Prostate gland (tissue), 2 donors: ENCODE measurements at regions not wholly inside any gene's neighbourhood (a gene's known extent, or its start where the extent isn't known, plus 50 kb on each side); places are given as distances from the start of the nearest gene placed in this dataset.

Source experiments
- POLR2A ChIP-seq: fragments of 450-650 bp; IDR thresholded peaks from one replicate; pipeline ENCODE4 v1.6.1; 2016; ENCODE audit warnings: antibody characterized with exemption, mild to moderate bottlenecking
- POLR2AphosphoS5 ChIP-seq: sonication (generic); formaldehyde crosslinking; IDR thresholded peaks from one replicate; pipeline ENCODE4 v1.6.1; 2017; ENCODE audit warnings: antibody characterized with exemption
- TF ChIP-seq, protein P1 (sequence below), 4 experiments: fragments of 200-600 bp in 2 of 4; fragments of 450-650 bp in 2 of 4; sonication (generic) in 2 of 4; IDR thresholded peaks; 1 replicate in 3 of 4; 2 replicates in 1 of 4; pipeline ENCODE4 v1.5.1; 2016 to 2019; ENCODE audit warnings: antibody characterized with exemption in 4 of 4, mild to moderate bottlenecking in 2 of 4, moderate library complexity in 2 of 4

- TF ChIP-seq, protein P1, sequence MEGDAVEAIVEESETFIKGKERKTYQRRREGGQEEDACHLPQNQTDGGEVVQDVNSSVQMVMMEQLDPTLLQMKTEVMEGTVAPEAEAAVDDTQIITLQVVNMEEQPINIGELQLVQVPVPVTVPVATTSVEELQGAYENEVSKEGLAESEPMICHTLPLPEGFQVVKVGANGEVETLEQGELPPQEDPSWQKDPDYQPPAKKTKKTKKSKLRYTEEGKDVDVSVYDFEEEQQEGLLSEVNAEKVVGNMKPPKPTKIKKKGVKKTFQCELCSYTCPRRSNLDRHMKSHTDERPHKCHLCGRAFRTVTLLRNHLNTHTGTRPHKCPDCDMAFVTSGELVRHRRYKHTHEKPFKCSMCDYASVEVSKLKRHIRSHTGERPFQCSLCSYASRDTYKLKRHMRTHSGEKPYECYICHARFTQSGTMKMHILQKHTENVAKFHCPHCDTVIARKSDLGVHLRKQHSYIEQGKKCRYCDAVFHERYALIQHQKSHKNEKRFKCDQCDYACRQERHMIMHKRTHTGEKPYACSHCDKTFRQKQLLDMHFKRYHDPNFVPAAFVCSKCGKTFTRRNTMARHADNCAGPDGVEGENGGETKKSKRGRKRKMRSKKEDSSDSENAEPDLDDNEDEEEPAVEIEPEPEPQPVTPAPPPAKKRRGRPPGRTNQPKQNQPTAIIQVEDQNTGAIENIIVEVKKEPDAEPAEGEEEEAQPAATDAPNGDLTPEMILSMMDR (IDR thresholded peaks at IDR 0.05) = no peak
- TF ChIP-seq POLR2AphosphoS5 (no peak), POLR2A (no peak)
Measured at GRCh38 chr16:13557418-13557817, 362.5 kb upstream of the ERCC4 start.
